Gastroesophageal sphincter (tissue), 4 donors: ENCODE measurements at regions not wholly inside any gene's neighbourhood (a gene's known extent, or its start where the extent isn't known, plus 50 kb on each side); places are given as distances from the start of the nearest gene placed in this dataset.
A peak's percentile ranks its signal among the peaks of the same experiment; 100 is the strongest.

ENCODE experiments used
- ATAC-seq: fragments of 150-250 bp; one replicate; pipeline ENCODE4 v1.9.1; 2016; ENCODE audit warnings: mild to moderate bottlenecking, moderate library complexity
- H3K27ac ChIP-seq, 4 donors: fragments of 200-600 bp; sonication (generic) in 3 of 4; 1 replicate in 3 of 4; 2 replicates in 1 of 4; pipeline ENCODE4 v1.5.1; 2016 to 2019
- H3K27me3 ChIP-seq: fragments of 200-600 bp; sonication (generic); one replicate; pipeline ENCODE4 v1.5.1; 2019
- H3K36me3 ChIP-seq, 2 donors: fragments of 200-600 bp; sonication (generic); one replicate each; pipeline ENCODE4 v1.5.1; 2019; ENCODE audit warnings: control low read depth in 1 of 2
- H3K4me1 ChIP-seq, 3 donors: fragments of 200-600 bp; sonication (generic); 1 replicate in 2 of 3; 2 replicates in 1 of 3; pipeline ENCODE4 v1.5.1; 2016 to 2019; ENCODE audit warnings: control low read depth in 2 of 3
- H3K4me3 ChIP-seq, 2 donors: fragments of 200-600 bp; sonication (generic); one replicate each; pipeline ENCODE4 v1.5.1; 2019; ENCODE audit warnings: mild to moderate bottlenecking in 1 of 2, moderate library complexity in 1 of 2
- H3K9me3 ChIP-seq, 3 donors: fragments of 200-600 bp; sonication (generic); one replicate each; pipeline ENCODE4 v1.5.1; 2017 to 2019; ENCODE audit warnings: control low read depth in 2 of 3
- EP300 ChIP-seq: sonication (generic); formaldehyde crosslinking; IDR thresholded peaks from one replicate; pipeline ENCODE4 v1.6.1; 2017; ENCODE audit warnings: antibody characterized with exemption, mild to moderate bottlenecking
- POLR2A ChIP-seq, 2 donors: fragments of 450-650 bp; IDR thresholded peaks; one replicate each; pipeline ENCODE4 v1.6.1; 2017; ENCODE audit warnings: antibody characterized with exemption in 2 of 2, mild to moderate bottlenecking in 2 of 2, moderate library complexity in 1 of 2
- POLR2AphosphoS5 ChIP-seq: sonication (generic); formaldehyde crosslinking; IDR thresholded peaks from one replicate; pipeline ENCODE4 v1.6.1; 2017; ENCODE audit warnings: antibody characterized with exemption
- WGBS, 2 donors: methylation state at CpG; one replicate each; pipeline ENCODE4 v1.1.5; 2018; ENCODE audit warnings: low coverage in 1 of 2; 5-methylcytosine and 5-hydroxymethylcytosine counted together
- TF ChIP-seq, protein P1 (sequence below), 4 experiments: fragments of 200-600 bp in 2 of 4; fragments of 450-650 bp in 2 of 4; sonication (generic) in 1 of 4; IDR thresholded peaks; one replicate each; pipeline ENCODE4 v1.5.1; 2017 to 2019; ENCODE audit warnings: antibody characterized with exemption in 4 of 4, mild to moderate bottlenecking in 2 of 4, moderate library complexity in 2 of 4

GRCh38 chr2:226187156-226187555 lies 612.5 kb downstream of the IRS1 start:
- 100% methylated on average over 2 of the region's 2 CpGs; no CpG with 5 or more reads in 1 of the 2 donors for WGBS, 2 donors
- H3K27ac ChIP-seq = no peak overlapping the region
- H3K4me3 ChIP-seq = no peak overlapping the region
- H3K9me3 ChIP-seq = no peaks in the 10 kb centered on the region
- no peaks in the 10 kb centered on the region for H3K27me3 ChIP-seq
- H3K36me3 ChIP-seq = no peaks in the 10 kb centered on the region
- ATAC-seq = no peak
- H3K4me1 ChIP-seq = peaks cover 0 to 14% (median 3%) of the 10 kb centered on the region in 3 donors
- TF ChIP-seq POLR2A (IDR thresholded peaks at IDR 0.05) (no peak), POLR2AphosphoS5 (no peak), EP300 (no peak)
- TF ChIP-seq, protein P1, sequence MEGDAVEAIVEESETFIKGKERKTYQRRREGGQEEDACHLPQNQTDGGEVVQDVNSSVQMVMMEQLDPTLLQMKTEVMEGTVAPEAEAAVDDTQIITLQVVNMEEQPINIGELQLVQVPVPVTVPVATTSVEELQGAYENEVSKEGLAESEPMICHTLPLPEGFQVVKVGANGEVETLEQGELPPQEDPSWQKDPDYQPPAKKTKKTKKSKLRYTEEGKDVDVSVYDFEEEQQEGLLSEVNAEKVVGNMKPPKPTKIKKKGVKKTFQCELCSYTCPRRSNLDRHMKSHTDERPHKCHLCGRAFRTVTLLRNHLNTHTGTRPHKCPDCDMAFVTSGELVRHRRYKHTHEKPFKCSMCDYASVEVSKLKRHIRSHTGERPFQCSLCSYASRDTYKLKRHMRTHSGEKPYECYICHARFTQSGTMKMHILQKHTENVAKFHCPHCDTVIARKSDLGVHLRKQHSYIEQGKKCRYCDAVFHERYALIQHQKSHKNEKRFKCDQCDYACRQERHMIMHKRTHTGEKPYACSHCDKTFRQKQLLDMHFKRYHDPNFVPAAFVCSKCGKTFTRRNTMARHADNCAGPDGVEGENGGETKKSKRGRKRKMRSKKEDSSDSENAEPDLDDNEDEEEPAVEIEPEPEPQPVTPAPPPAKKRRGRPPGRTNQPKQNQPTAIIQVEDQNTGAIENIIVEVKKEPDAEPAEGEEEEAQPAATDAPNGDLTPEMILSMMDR (IDR thresholded peaks at IDR 0.05) = no peak

DNA sequence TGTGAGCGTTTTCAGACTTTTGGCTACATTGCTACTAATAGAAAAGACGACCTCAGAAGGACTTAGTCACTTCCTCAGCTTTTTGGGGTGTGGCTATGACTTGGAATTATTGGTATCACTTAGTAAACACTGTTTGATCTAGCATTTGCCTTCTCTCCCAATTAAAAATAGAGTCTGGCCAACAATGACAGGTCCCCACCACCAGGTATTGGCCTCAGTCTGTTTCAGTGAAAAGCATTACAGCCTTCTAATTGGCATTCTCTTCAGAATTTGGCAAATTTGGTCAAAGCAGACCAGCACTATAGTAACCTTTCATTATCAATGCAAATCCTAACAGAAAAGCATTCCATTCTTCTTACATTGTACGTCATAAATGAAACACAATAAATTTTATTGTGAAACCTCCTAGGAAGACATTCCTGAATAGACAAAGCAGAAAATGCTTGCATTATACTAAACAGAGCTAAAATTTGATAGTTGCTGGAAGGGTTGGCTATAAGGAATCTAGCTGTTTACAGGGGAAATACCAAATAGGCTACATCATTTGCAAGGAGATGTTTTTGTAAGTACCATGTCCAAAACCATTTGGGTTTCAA lies 613.9 kb downstream of the IRS1 start:
- H3K4me3 ChIP-seq = no peak overlapping the region
- H3K27ac ChIP-seq = peak overlapping the region in 3 of 4 donors; percentile 15 to 53 (median 44)
- 26 to 42% methylated on average over 3 of the region's 3 CpGs for WGBS, 2 donors
- no peak for TF ChIP-seq POLR2AphosphoS5
- TF ChIP-seq EP300 = no peak
- TF ChIP-seq POLR2A (IDR thresholded peaks at IDR 0.05) = no peak
- TF ChIP-seq, protein P1 (IDR thresholded peaks at IDR 0.05) = no peak
- ATAC-seq = no peak
- H3K9me3 ChIP-seq = no peaks in the 10 kb centered on the region
- peaks cover 0 to 14% (median 3%) of the 10 kb centered on the region in 3 donors for H3K4me1 ChIP-seq
- no peaks in the 10 kb centered on the region for H3K27me3 ChIP-seq
- H3K36me3 ChIP-seq = no peaks in the 10 kb centered on the region

DNA sequence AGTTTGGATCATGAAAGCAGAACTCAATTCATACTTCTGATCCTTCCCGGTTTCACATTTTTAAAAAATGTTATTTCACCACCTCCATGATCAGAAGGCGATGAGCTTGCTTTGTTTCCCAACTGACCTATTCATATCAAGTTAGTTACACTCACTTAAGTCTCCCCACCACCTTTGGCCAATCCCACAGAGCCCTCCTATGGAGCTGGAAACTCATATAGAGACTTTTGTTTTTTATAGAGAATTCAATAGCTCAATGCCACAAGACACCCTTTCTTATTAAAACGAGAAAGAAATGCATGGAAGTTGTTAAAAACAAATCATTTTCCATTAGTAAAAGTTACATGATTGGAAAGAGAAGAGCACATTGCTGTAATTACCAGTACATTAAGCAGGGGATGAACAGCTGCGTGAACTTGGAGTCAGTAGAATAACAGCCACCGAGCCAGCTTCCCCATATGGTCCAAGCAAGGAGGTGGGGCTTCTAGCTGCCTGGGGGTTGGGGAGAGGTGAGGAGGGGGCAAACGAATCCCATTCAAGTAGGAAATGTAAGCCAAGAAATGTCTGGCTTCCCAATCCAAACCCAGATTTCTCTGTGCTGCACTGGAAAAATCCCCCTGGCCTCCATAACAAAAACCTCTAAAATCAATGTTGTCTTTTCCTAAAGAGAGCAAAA lies 614.5 kb downstream of the IRS1 start:
- no peaks in the 10 kb centered on the region for H3K36me3 ChIP-seq
- no peak for ATAC-seq
- H3K9me3 ChIP-seq = no peaks in the 10 kb centered on the region
- H3K4me3 ChIP-seq = no peak overlapping the region
- 44 to 86% methylated on average over 2 to 6 of the region's 6 CpGs for WGBS, 2 donors
- no peaks in the 10 kb centered on the region for H3K27me3 ChIP-seq
- peak overlapping the region in 3 of 4 donors; percentile 5 to 44 (median 15) for H3K27ac ChIP-seq
- H3K4me1 ChIP-seq = peaks cover 0 to 14% (median 3%) of the 10 kb centered on the region in 3 donors
- TF ChIP-seq POLR2AphosphoS5 = no peak
- no peak for TF ChIP-seq POLR2A (IDR thresholded peaks at IDR 0.05)
- TF ChIP-seq, protein P1 (IDR thresholded peaks at IDR 0.05) = no peak
- TF ChIP-seq EP300 = no peak

DNA sequence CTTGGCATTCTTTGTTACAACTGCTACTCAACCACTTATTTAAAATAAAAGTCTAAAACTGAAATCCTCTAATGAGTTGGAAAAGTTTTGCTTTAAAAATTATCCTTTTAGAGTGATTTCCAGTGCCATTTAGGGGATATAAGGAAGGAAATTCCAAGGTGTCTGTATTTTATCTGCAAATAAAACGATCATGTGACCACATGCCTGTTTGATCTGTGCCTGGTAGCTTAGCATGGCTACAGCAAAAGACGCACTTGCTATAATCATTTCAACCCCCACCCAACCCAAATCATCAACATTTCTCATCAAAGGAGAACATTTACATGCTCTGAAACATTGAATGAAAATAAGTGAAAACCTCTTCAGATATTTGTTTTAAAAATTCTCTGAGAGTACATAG lies 615.1 kb downstream of the IRS1 start:
- no peak for TF ChIP-seq EP300
- TF ChIP-seq, protein P1 (IDR thresholded peaks at IDR 0.05) = no peak
- TF ChIP-seq POLR2AphosphoS5 = no peak
- no peak for TF ChIP-seq POLR2A (IDR thresholded peaks at IDR 0.05)
- Histone ChIP-seq H3K9me3 (peaks cover 0 to 2% (median 0%) of the 10 kb centered on the region in 3 donors), H3K4me1 (peaks cover 0 to 14% (median 3%) of the 10 kb centered on the region in 3 donors), H3K36me3 (no peaks in the 10 kb centered on the region), H3K27ac (no peak overlapping the region), H3K4me3 (no peak overlapping the region), H3K27me3 (no peaks in the 10 kb centered on the region)
- no peak for ATAC-seq
- 78 to 80% methylated on average over 2 of the region's 2 CpGs for WGBS, 2 donors

DNA sequence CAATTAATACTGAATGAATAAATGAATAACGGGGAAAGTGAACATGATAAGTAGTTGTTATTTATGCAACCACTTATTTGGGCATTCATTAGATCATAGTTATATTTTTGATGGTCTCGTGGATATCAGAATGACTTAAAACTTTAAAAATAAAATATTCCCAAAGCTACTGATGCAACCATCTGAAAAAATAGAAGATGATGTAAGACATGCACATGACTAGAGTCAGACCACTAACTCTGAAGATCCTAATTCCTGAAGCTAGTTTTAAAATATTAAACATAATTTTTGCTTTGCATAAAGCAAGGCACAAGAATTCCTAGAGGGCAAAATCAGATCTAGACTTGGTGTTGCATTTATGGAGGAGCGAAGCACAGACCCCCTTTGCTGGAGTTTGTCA lies 616.1 kb downstream of the IRS1 start:
- no peaks in the 10 kb centered on the region for H3K36me3 ChIP-seq
- peaks cover 0 to 14% (median 3%) of the 10 kb centered on the region in 3 donors for H3K4me1 ChIP-seq
- no peak for ATAC-seq
- WGBS, 2 donors = 77 to 78% methylated on average over 3 of the region's 3 CpGs
- no peak for TF ChIP-seq POLR2AphosphoS5
- TF ChIP-seq, protein P1 (IDR thresholded peaks at IDR 0.05) = no peak
- no peak for TF ChIP-seq POLR2A (IDR thresholded peaks at IDR 0.05)
- no peak for TF ChIP-seq EP300
- H3K27ac ChIP-seq = no peak overlapping the region
- peaks cover 0 to 12% (median 0%) of the 10 kb centered on the region in 3 donors for H3K9me3 ChIP-seq
- no peaks in the 10 kb centered on the region for H3K27me3 ChIP-seq
- no peak overlapping the region for H3K4me3 ChIP-seq
